Fibroblast of lung (primary cell): ENCODE measurements at regions not wholly inside any gene's neighbourhood (a gene's known extent, or its start where the extent isn't known, plus 50 kb on each side); places are given as distances from the start of the nearest gene placed in this dataset.

Experiments used
- CTCF ChIP-seq, 2 donors: IDR thresholded peaks in 1 of 2; conservative IDR thresholded peaks in 1 of 2; 1 replicate in 1 of 2; 2 replicates in 1 of 2; pipeline ENCODE4 v1.5.1; 2011 to 2012; ENCODE audit warnings: low read length in 2 of 2, control low read depth in 1 of 2, inconsistent platforms in 1 of 2, low read depth in 1 of 2, mild to moderate bottlenecking in 1 of 2
- EZH2 ChIP-seq: IDR thresholded peaks from 2 replicates; pipeline ENCODE4 v1.5.1; 2012; ENCODE audit warnings: low read length, control low read depth, mild to moderate bottlenecking; ENCODE audit errors: missing control alignments

DNA sequence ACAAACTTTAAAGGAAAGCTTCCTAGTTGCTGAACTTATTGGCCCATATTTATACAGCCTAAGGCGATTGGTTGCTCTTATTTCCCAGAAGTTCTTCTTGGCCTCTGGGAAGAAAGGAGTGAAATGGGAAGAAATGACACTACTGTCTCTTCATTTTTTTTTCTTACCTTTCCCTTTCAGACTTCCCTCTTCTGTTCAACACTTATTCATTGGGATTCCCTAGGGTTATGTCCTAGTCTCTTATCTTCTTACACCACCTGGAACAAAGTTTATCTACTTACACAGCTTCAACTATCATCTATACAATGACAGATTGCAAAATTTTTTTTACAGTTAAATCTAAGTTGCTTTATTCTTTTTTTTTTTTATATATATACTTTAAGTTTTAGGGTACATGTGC is 68.0 kb downstream of the SNX12 start:
- TF ChIP-seq CTCF (conservative IDR thresholded peaks at IDR 0.05 in 1 of 2, IDR thresholded peaks at IDR 0.05 in 1 of 2; ENCODE audit: low read depth in 1 of 2, low read length in 2 of 2): no peak
- no peak for TF ChIP-seq EZH2
